Natural killer cell (primary cell): ENCODE measurements at regions not wholly inside any gene's neighbourhood (a gene's known extent, or its start where the extent isn't known, plus 50 kb on each side); places are given as distances from the start of the nearest gene placed in this dataset.

Experiments used
- ATAC-seq, 3 donors: fragments of 150-1000 bp in 2 of 3; fragments of 200-7000 bp in 1 of 3; cut with Tn5 transposase; 1 replicate in 1 of 3; 2 replicates in 2 of 3; pipeline ENCODE4 v1.10.0; 2021; ENCODE audit warnings: mild to moderate bottlenecking in 2 of 3, moderate library complexity in 2 of 3
- DNase-seq, 2 donors: peaks; one replicate each; pipeline versions ENCODE4 v3.0.0 to v3.0.0-alpha.2; 2013 to 2021; ENCODE audit warnings: mixed read lengths in 1 of 2
- H3K27ac ChIP-seq: one replicate; pipeline ENCODE4 v1.5.1; 2013; ENCODE audit warnings: mild to moderate bottlenecking, low read length
- H3K27me3 ChIP-seq: one replicate; pipeline ENCODE4 v1.6.1; 2013; ENCODE audit warnings: low read length; ENCODE audit not compliant: control insufficient read depth, insufficient read depth
- H3K36me3 ChIP-seq: one replicate; pipeline ENCODE4 v1.6.1; 2013; ENCODE audit warnings: low read length; ENCODE audit not compliant: control insufficient read depth, insufficient read depth
- H3K4me1 ChIP-seq: one replicate; pipeline ENCODE4 v1.6.1; 2013; ENCODE audit warnings: low read length; ENCODE audit not compliant: control insufficient read depth, insufficient read depth
- H3K4me3 ChIP-seq: one replicate; pipeline ENCODE4 v1.5.1; 2013; ENCODE audit warnings: low read length
- H3K9me3 ChIP-seq: one replicate; pipeline ENCODE4 v1.6.1; 2013; ENCODE audit warnings: low read length; ENCODE audit not compliant: control insufficient read depth, insufficient read depth
- H3K27ac Mint-ChIP-seq, 2 donors: one replicate each; pipeline ENCODE4 v1.8.0; 2022; ENCODE audit warnings: mild to moderate bottlenecking in 2 of 2, mixed read lengths in 2 of 2, moderate library complexity in 1 of 2
- H3K27me3 Mint-ChIP-seq, 2 donors: one replicate each; pipeline ENCODE4 v1.8.0; 2022; ENCODE audit warnings: low read depth in 2 of 2, mixed read lengths in 2 of 2
- H3K36me3 Mint-ChIP-seq: one replicate; pipeline ENCODE4 v1.8.0; 2022; ENCODE audit warnings: mixed read lengths
- H3K4me1 Mint-ChIP-seq, 2 donors: one replicate each; pipeline ENCODE4 v1.8.0; 2022; ENCODE audit warnings: mixed read lengths in 2 of 2
- H3K4me3 Mint-ChIP-seq: one replicate; pipeline ENCODE4 v1.8.0; 2022; ENCODE audit warnings: mild to moderate bottlenecking, moderate library complexity, mixed read lengths
- H3K9me3 Mint-ChIP-seq, 2 donors: one replicate each; pipeline ENCODE4 v1.8.0; 2022; ENCODE audit warnings: mixed read lengths in 2 of 2
- WGBS: methylation state at CpG from one replicate; pipeline ENCODE4 v1.1.7; 2013; ENCODE audit warnings: missing lambda C conversion rate; ENCODE audit not compliant: insufficient coverage; 5-methylcytosine and 5-hydroxymethylcytosine counted together
- intact Hi-C: fragments of 100-400 bp; cut with micrococcal nuclease; formaldehyde crosslinking; loops from one replicate; pipeline ENCODE4 v1.14.2; 2022
- TF ChIP-seq, protein P1 (sequence below): fragments of 200-600 bp; IDR thresholded peaks from one replicate; pipeline ENCODE4 v1.8.0; 2022; ENCODE audit warnings: antibody characterized with exemption

DNA sequence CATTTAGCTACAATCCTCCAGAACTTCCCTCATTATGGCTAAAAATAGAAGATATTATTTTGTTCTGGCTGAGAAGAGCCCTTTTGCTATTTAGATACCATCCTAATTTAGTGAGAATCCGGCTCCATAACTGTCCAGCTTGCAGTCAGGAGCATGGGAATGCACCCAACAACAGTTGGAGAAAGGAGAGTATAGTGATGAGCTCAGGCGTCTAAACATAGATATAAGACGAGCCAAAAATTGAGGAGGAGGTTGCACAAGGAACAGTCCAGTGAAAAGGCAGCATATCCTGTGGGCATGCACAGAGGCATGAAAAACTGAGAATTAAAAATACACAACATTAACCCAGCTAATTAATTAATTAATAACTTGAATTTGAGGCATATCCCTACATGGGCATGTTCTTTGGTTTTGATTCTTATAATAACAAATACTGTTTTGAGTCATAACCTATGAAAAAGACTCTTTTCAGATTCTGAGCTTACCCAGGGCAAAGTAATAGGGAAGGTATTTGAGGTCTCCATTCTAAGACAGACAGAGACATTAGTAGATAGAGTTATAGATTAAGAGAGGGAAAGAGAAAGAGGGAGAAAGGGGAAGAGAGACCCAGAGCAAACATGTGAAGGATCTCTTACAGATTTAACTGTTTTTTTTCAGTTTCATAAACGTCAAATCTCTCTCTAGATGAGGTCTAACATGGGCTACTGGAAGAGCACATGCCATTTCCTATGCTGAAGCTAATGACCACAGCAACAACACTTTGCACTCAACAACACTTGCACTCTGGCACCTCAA, 311.2 kb downstream of the OSR1 start:
- no peak overlapping the region for H3K4me3 Mint-ChIP-seq
- Histone ChIP-seq H3K4me3 (no peak overlapping the region), H3K36me3 (no peaks in the 10 kb centered on the region), H3K4me1 (no peaks in the 10 kb centered on the region), H3K27me3 (no peaks in the 10 kb centered on the region), H3K27ac (no peak overlapping the region), H3K9me3 (no peaks in the 10 kb centered on the region)
- no peak for DNase-seq
- no peaks in the 10 kb centered on the region for H3K27me3 Mint-ChIP-seq
- intact Hi-C loops: no loop called here
- peaks cover 13 to 22% of the 10 kb centered on the region in 2 donors for H3K9me3 Mint-ChIP-seq
- H3K36me3 Mint-ChIP-seq: peaks cover 18% of the 10 kb centered on the region
- no peak for ATAC-seq
- TF ChIP-seq, protein P1, sequence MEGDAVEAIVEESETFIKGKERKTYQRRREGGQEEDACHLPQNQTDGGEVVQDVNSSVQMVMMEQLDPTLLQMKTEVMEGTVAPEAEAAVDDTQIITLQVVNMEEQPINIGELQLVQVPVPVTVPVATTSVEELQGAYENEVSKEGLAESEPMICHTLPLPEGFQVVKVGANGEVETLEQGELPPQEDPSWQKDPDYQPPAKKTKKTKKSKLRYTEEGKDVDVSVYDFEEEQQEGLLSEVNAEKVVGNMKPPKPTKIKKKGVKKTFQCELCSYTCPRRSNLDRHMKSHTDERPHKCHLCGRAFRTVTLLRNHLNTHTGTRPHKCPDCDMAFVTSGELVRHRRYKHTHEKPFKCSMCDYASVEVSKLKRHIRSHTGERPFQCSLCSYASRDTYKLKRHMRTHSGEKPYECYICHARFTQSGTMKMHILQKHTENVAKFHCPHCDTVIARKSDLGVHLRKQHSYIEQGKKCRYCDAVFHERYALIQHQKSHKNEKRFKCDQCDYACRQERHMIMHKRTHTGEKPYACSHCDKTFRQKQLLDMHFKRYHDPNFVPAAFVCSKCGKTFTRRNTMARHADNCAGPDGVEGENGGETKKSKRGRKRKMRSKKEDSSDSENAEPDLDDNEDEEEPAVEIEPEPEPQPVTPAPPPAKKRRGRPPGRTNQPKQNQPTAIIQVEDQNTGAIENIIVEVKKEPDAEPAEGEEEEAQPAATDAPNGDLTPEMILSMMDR: no peak
- WGBS: 63% methylated on average over 4 of the region's 4 CpGs
- no peak overlapping the region for H3K27ac Mint-ChIP-seq
- no peaks in the 10 kb centered on the region for H3K4me1 Mint-ChIP-seq

DNA sequence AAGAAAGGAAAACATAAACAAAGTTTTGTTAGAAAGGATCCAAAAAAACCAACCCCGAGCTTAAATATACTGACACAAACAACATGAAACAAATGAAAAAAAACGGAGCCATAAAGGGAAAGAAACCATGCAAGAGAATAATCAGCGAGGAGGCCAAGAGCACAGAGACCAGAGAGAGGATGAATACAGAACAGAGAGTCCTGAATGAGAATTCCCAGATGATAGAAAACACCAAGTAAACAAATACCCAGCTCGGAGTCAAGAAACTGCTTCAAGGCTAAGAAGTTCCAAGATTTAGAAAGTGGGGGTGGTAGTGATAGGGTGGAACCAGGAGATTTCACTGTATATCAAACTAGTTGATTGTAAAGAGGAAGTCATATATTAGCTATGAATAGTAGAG, 313.3 kb downstream of the OSR1 start:
- ATAC-seq: no peak

DNA sequence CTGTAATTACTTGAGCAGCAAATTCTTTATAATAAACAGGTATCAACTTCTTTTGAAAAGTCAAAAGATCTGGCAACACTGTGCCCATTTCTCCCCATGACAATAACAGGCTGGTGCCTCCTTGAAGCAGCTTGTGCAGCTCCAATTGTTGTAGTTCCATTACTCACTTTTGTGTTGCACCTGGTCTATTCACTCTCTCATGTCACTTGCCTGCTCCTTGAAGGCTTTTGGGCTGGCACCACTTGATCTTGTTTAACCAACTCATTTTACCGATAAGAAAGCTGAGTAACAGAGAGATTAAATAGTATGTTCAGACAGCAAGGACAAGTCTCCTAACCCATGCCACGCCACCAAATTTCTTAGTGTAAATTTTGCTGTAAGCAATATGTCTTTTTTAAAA, 314.5 kb downstream of the OSR1 start:
- Histone ChIP-seq H3K4me3 (no peak overlapping the region), H3K4me1 (no peaks in the 10 kb centered on the region), H3K36me3 (no peaks in the 10 kb centered on the region), H3K27me3 (no peaks in the 10 kb centered on the region), H3K27ac (no peak overlapping the region), H3K9me3 (no peaks in the 10 kb centered on the region)
- 94% methylated on average over 2 of the region's 2 CpGs for WGBS
- H3K4me1 Mint-ChIP-seq: no peaks in the 10 kb centered on the region
- no peaks in the 10 kb centered on the region for H3K27me3 Mint-ChIP-seq
- DNase-seq: no peak
- ATAC-seq: no peak
- intact Hi-C loops: no loop called here
- no peak overlapping the region for H3K4me3 Mint-ChIP-seq
- no peak overlapping the region for H3K27ac Mint-ChIP-seq
- peaks cover 10 to 26% of the 10 kb centered on the region in 2 donors for H3K9me3 Mint-ChIP-seq
- TF ChIP-seq, protein P1: no peak
- peaks cover 9% of the 10 kb centered on the region for H3K36me3 Mint-ChIP-seq

More for the DNA sequence above, 313.3 kb downstream of the OSR1 start:
- no peaks in the 10 kb centered on the region for H3K27me3 ChIP-seq
- H3K4me3 Mint-ChIP-seq: no peak overlapping the region
- peaks cover 12% of the 10 kb centered on the region for H3K36me3 Mint-ChIP-seq
- 88% methylated on average over 3 of the region's 4 CpGs for WGBS
- intact Hi-C loops: no loop called here
- no peaks in the 10 kb centered on the region for H3K9me3 ChIP-seq
- H3K4me3 ChIP-seq: no peak overlapping the region
- H3K27ac Mint-ChIP-seq: no peak overlapping the region
- no peaks in the 10 kb centered on the region for H3K36me3 ChIP-seq
- no peak for DNase-seq
- TF ChIP-seq, protein P1: no peak
- peaks cover 12 to 25% of the 10 kb centered on the region in 2 donors for H3K9me3 Mint-ChIP-seq
- H3K4me1 Mint-ChIP-seq: no peaks in the 10 kb centered on the region
- no peaks in the 10 kb centered on the region for H3K4me1 ChIP-seq
- H3K27me3 Mint-ChIP-seq: no peaks in the 10 kb centered on the region
- H3K27ac ChIP-seq: no peak overlapping the region
